ENCODE measurements at regions not wholly inside any gene's neighbourhood (a gene's known extent, or its start where the extent isn't known, plus 50 kb on each side); places are given as distances from the start of the nearest gene placed in this dataset.

GRCh38 chr16:47983999-47984580, 171.7 kb downstream of the ABCC12 start:
- TF ChIP-seq GMEB1 (CRISPR knock-in tag; IDR thresholded peaks at IDR 0.05; ENCODE audit: borderline replicate concordance), result no peak
- no peak for TF ChIP-seq HOXA9 (CRISPR knock-in tag; IDR thresholded peaks at IDR 0.05; ENCODE audit: borderline replicate concordance)
- TF ChIP-seq GRHL1 (CRISPR knock-in tag; conservative IDR thresholded peaks at IDR 0.05), result no peak
- TF ChIP-seq CREM (IDR thresholded peaks at IDR 0.05), result no peak
- no peak for TF ChIP-seq CREM (CRISPR knock-in tag; IDR thresholded peaks at IDR 0.05)
- TF ChIP-seq USF2 (IDR thresholded peaks at IDR 0.05; ENCODE audit: low read depth, low read length), result no peak
- no peak for TF ChIP-seq USF2 (CRISPR knock-in tag; IDR thresholded peaks at IDR 0.05; ENCODE audit: borderline replicate concordance)
- no peak for TF ChIP-seq XRCC5 (optimal IDR thresholded peaks at IDR 0.05; ENCODE audit: low read length)
- no peak for TF ChIP-seq CTCF (CRISPR knock-in tag; IDR thresholded peaks at IDR 0.05)
